ENCODE measurements at regions not wholly inside any gene's neighbourhood (a gene's known extent, or its start where the extent isn't known, plus 50 kb on each side); places are given as distances from the start of the nearest gene placed in this dataset.

DNA sequence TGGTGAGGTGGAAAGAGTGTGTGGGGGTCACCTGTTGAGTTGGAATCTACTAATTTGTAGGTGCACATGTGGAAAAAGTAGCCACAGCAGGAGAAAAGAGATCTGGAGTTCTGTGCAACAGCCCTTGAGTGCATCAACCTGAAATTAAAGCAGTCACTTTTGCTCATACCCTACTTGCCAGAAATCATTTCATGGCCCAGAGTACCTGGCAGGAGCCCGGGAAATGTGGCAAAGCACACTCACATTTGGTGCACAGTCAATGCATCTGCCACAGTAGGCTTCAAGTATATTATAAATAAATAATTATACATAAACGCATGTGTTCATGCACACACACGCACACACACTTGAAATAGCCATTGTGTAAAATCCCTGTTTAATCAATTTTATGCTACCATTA, 203.0 kb downstream of the ICE1 start (continued):
- TF ChIP-seq HOXD13 (CRISPR knock-in tag; IDR thresholded peaks at IDR 0.05; ENCODE audit: borderline replicate concordance) (no peak), ZNF473 (tag by site-specific recombination; IDR thresholded peaks at IDR 0.05) (no peak), ZNF830 (tag by site-specific recombination; IDR thresholded peaks at IDR 0.05; ENCODE audit: low read depth) (no peak), ZNF529 (tag by site-specific recombination; IDR thresholded peaks at IDR 0.05; ENCODE audit: insufficient replicate concordance) (no peak), ZBTB21 (tag by site-specific recombination; IDR thresholded peaks at IDR 0.05) (no peak), ZNF585B (tag by site-specific recombination; IDR thresholded peaks at IDR 0.05) (no peak)

DNA sequence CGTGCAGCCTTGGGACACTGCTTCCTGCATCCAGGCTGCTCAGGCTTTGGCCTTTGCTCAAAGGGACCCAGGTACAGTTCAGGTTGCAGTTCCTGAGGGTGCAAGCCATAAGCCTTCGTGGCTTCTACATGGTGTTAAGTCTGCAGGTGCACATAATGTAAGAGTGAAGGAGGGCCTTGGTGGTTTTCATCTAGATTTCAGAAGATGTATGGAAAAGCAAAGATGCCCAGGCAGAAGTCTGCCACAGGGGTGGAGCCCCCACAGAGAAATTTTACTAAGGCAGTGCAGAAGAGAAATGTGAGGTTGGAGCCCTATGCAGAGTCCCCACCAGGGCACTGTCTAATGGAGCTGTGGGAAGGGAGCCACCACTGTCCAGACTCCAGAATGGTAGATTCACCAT, 200.9 kb downstream of the ICE1 start:
- no peaks in the 10 kb centered on the region for H3K4me1 ChIP-seq (ENCODE audit: control insufficient read depth, insufficient read depth, low read length)
- ChIA-PET POLR2A (no interaction called here), CTCF (no interaction called here)
- H3K9me3 ChIP-seq (ENCODE audit: control insufficient read depth, insufficient read depth, low read depth, low read length), result no peaks in the 10 kb centered on the region; the same call in 1 of the 2 replicates
- H3K4me3 ChIP-seq (ENCODE audit: low read depth, low read length), result no peak overlapping the region
- no peaks in the 10 kb centered on the region for H3K36me3 ChIP-seq (ENCODE audit: control insufficient read depth in 2 of 2, insufficient read depth in 1 of 2, low read length in 2 of 2)
- TF ChIP-seq SETDB1 (IDR thresholded peaks at IDR 0.05; ENCODE audit: insufficient read length, low read length), result peak; percentile 60
- no peak for TF ChIP-seq KLF17 (tag by site-specific recombination; IDR thresholded peaks at IDR 0.05)
- no peak overlapping the region for H3K27ac ChIP-seq (ENCODE audit: extremely low read depth, low read depth, low read length)

- H3K27ac ChIP-seq (ENCODE audit: extremely low read depth, low read depth, low read length), result no peak overlapping the region
- TF ChIP-seq ZBTB21 (tag by site-specific recombination; IDR thresholded peaks at IDR 0.05) (no peak), ZNF18 (tag by site-specific recombination; IDR thresholded peaks at IDR 0.05) (no peak), KLF9 (tag by site-specific recombination; IDR thresholded peaks at IDR 0.05; ENCODE audit: low read depth) (no peak), ZNF324 (tag by site-specific recombination; IDR thresholded peaks at IDR 0.05) (no peak)
- no peaks in the 10 kb centered on the region for H3K4me1 ChIP-seq (ENCODE audit: control insufficient read depth, insufficient read depth, low read length)
- no peaks in the 10 kb centered on the region for H3K36me3 ChIP-seq (ENCODE audit: control insufficient read depth in 2 of 2, insufficient read depth in 1 of 2, low read length in 2 of 2)
- POLR2A ChIA-PET, result no interaction called here
- no peaks in the 10 kb centered on the region; the same call in 1 of the 2 replicates for H3K9me3 ChIP-seq (ENCODE audit: control insufficient read depth, insufficient read depth, low read depth, low read length)
- CTCF ChIA-PET, result interaction anchor here (0.8 kb wide), 1 partner anchor 12 kb away, joined by 4 read pairs; no protein-coding TSS in a partner anchor
- no peak overlapping the region for H3K4me3 ChIP-seq (ENCODE audit: low read depth, low read length)
These were observed 200.3 kb downstream of the ICE1 start for GRCh38 chr5:5622806-5623205.

DNA sequence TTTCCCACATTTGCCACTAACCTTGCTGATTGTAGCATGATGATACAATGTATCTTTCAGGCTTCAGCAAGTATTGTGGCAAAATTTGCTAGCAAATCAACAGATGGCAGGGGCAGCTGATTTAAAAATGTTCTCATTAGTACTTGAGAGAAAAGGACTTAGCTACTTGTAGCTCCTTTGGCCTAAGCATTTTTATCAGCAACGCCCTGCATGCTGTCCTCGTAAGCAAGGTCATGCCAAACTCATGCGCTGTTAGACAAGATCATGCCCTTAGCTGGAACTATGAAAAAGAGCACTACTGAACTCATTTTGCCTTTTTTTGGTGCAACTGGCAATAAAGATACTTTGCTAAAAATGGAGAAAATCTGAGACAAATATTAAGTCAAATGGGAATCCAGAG, 197.1 kb downstream of the ICE1 start:
- Histone ChIP-seq H3K36me3 (ENCODE audit: control insufficient read depth in 2 of 2, insufficient read depth in 1 of 2, low read length in 2 of 2) (no peaks in the 10 kb centered on the region), H3K4me3 (ENCODE audit: low read depth, low read length) (no peak overlapping the region), H3K9me3 (ENCODE audit: control insufficient read depth, insufficient read depth, low read depth, low read length) (no peaks in the 10 kb centered on the region; the same call in 1 of the 2 replicates), H3K4me1 (ENCODE audit: control insufficient read depth, insufficient read depth, low read length) (no peaks in the 10 kb centered on the region), H3K27ac (ENCODE audit: extremely low read depth, low read depth, low read length) (no peak overlapping the region)
- ChIA-PET POLR2A (no interaction called here), CTCF (no interaction called here)
- no peak for TF ChIP-seq ZNF626 (tag by site-specific recombination; IDR thresholded peaks at IDR 0.05)
- TF ChIP-seq ZBTB6 (tag by site-specific recombination; IDR thresholded peaks at IDR 0.05), result no peak
- no peak for TF ChIP-seq ZNF426 (tag by site-specific recombination; IDR thresholded peaks at IDR 0.05)
- TF ChIP-seq ZNF311 (tag by site-specific recombination; IDR thresholded peaks at IDR 0.05; ENCODE audit: borderline replicate concordance), result no peak
- TF ChIP-seq, protein P1, sequence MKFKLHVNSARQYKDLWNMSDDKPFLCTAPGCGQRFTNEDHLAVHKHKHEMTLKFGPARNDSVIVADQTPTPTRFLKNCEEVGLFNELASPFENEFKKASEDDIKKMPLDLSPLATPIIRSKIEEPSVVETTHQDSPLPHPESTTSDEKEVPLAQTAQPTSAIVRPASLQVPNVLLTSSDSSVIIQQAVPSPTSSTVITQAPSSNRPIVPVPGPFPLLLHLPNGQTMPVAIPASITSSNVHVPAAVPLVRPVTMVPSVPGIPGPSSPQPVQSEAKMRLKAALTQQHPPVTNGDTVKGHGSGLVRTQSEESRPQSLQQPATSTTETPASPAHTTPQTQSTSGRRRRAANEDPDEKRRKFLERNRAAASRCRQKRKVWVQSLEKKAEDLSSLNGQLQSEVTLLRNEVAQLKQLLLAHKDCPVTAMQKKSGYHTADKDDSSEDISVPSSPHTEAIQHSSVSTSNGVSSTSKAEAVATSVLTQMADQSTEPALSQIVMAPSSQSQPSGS (tag by site-specific recombination; IDR thresholded peaks at IDR 0.05; ENCODE audit: low read depth), result no peak
- no peak for TF ChIP-seq ZBTB1 (tag by site-specific recombination; IDR thresholded peaks at IDR 0.05)
- no peak for TF ChIP-seq ZNF791 (tag by site-specific recombination; IDR thresholded peaks at IDR 0.05)
- TF ChIP-seq ZNF514 (tag by site-specific recombination; IDR thresholded peaks at IDR 0.05), result no peak
- TF ChIP-seq ZNF692 (tag by site-specific recombination; IDR thresholded peaks at IDR 0.05), result no peak
- no peak for TF ChIP-seq SCRT1 (tag by site-specific recombination; IDR thresholded peaks at IDR 0.05; ENCODE audit: borderline replicate concordance)
- TF ChIP-seq SALL2 (tag by site-specific recombination; IDR thresholded peaks at IDR 0.05; ENCODE audit: borderline replicate concordance), result no peak
- no peak for TF ChIP-seq ZNF146 (tag by site-specific recombination; IDR thresholded peaks at IDR 0.05)
- no peak for TF ChIP-seq ZNF248 (tag by site-specific recombination; IDR thresholded peaks at IDR 0.05)
- no peak for TF ChIP-seq SP2 (tag by site-specific recombination; IDR thresholded peaks at IDR 0.05)
